Gastroesophageal sphincter (tissue), 3 donors: ENCODE measurements at regions not wholly inside any gene's neighbourhood (a gene's known extent, or its start where the extent isn't known, plus 50 kb on each side); places are given as distances from the start of the nearest gene placed in this dataset.

Experiments
- EP300 ChIP-seq: sonication (generic); formaldehyde crosslinking; IDR thresholded peaks from one replicate; pipeline ENCODE4 v1.6.1; 2017; ENCODE audit warnings: antibody characterized with exemption, mild to moderate bottlenecking
- POLR2A ChIP-seq, 2 donors: fragments of 450-650 bp; IDR thresholded peaks; one replicate each; pipeline ENCODE4 v1.6.1; 2017; ENCODE audit warnings: antibody characterized with exemption in 2 of 2, mild to moderate bottlenecking in 2 of 2, moderate library complexity in 1 of 2
- POLR2AphosphoS5 ChIP-seq: sonication (generic); formaldehyde crosslinking; IDR thresholded peaks from one replicate; pipeline ENCODE4 v1.6.1; 2017; ENCODE audit warnings: antibody characterized with exemption
- TF ChIP-seq, protein P1 (sequence below), 4 experiments: fragments of 200-600 bp in 2 of 4; fragments of 450-650 bp in 2 of 4; sonication (generic) in 1 of 4; IDR thresholded peaks; one replicate each; pipeline ENCODE4 v1.5.1; 2017 to 2019; ENCODE audit warnings: antibody characterized with exemption in 4 of 4, mild to moderate bottlenecking in 2 of 4, moderate library complexity in 2 of 4

DNA sequence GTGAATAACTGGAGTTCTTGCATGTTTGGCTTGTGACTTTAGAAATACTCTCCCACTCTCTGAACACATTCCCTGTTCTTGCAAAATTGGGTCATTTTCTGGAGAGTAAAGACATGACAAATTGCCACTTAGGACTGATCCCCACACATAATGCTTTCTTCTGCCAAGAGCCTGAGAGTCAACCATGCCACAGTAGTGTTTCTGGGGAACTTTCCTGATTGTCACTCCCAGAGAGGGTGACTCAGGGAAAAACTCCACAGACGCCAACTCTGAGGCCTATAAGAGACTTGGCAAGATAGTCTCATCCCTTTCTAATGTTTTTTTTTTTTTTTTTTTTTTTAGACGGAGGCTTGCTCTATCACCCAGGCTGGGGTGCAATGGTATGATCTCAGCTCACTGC, 157.8 kb downstream of the ATG4C start:
- TF ChIP-seq POLR2A (IDR thresholded peaks at IDR 0.05), result no peak
- TF ChIP-seq, protein P1, sequence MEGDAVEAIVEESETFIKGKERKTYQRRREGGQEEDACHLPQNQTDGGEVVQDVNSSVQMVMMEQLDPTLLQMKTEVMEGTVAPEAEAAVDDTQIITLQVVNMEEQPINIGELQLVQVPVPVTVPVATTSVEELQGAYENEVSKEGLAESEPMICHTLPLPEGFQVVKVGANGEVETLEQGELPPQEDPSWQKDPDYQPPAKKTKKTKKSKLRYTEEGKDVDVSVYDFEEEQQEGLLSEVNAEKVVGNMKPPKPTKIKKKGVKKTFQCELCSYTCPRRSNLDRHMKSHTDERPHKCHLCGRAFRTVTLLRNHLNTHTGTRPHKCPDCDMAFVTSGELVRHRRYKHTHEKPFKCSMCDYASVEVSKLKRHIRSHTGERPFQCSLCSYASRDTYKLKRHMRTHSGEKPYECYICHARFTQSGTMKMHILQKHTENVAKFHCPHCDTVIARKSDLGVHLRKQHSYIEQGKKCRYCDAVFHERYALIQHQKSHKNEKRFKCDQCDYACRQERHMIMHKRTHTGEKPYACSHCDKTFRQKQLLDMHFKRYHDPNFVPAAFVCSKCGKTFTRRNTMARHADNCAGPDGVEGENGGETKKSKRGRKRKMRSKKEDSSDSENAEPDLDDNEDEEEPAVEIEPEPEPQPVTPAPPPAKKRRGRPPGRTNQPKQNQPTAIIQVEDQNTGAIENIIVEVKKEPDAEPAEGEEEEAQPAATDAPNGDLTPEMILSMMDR (IDR thresholded peaks at IDR 0.05), result no peak
- no peak for TF ChIP-seq POLR2AphosphoS5
- no peak for TF ChIP-seq EP300
